Fibroblast of the aortic adventitia (primary cell): ENCODE measurements at regions not wholly inside any gene's neighbourhood (a gene's known extent, or its start where the extent isn't known, plus 50 kb on each side); places are given as distances from the start of the nearest gene placed in this dataset.

Experiments
- DNase-seq: peaks from one replicate; pipeline ENCODE4 v3.0.0-alpha.2; 2010; ENCODE audit warnings: low read depth
- H3K4me3 ChIP-seq: 2 replicates; pipeline ENCODE4 v1.5.1; 2011; ENCODE audit warnings: low read depth, mild to moderate bottlenecking, control low read depth, low read length, moderate library complexity
- TF ChIP-seq, protein P1 (sequence below): IDR thresholded peaks from 2 replicates; pipeline ENCODE4 v1.5.1; 2011; ENCODE audit warnings: mild to moderate bottlenecking, low read length, control low read depth, inconsistent platforms; ENCODE audit not compliant: insufficient read depth

DNA sequence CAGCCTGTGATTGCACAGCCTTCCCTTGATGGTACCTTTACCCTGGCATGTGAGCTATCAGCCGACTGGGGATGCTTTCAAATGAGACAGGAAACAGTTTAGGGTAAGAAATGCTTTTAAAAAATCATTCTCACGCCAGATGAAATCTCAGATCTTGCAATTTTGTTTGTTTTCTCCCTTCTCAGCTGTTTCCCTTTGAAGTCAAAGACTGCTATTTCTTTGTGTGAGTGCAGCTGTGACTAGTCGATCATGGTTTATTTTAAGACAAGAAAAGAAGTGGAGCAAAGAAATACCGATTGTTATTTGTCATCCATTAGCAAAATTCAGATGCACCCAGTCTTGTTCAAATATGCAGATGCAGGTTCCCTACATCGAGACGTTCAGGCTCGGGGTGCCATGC is 489.7 kb downstream of the QKI start:
- no peak overlapping the region for H3K4me3 ChIP-seq
- TF ChIP-seq, protein P1, sequence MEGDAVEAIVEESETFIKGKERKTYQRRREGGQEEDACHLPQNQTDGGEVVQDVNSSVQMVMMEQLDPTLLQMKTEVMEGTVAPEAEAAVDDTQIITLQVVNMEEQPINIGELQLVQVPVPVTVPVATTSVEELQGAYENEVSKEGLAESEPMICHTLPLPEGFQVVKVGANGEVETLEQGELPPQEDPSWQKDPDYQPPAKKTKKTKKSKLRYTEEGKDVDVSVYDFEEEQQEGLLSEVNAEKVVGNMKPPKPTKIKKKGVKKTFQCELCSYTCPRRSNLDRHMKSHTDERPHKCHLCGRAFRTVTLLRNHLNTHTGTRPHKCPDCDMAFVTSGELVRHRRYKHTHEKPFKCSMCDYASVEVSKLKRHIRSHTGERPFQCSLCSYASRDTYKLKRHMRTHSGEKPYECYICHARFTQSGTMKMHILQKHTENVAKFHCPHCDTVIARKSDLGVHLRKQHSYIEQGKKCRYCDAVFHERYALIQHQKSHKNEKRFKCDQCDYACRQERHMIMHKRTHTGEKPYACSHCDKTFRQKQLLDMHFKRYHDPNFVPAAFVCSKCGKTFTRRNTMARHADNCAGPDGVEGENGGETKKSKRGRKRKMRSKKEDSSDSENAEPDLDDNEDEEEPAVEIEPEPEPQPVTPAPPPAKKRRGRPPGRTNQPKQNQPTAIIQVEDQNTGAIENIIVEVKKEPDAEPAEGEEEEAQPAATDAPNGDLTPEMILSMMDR, result no peak
- DNase-seq, result no peak

DNA sequence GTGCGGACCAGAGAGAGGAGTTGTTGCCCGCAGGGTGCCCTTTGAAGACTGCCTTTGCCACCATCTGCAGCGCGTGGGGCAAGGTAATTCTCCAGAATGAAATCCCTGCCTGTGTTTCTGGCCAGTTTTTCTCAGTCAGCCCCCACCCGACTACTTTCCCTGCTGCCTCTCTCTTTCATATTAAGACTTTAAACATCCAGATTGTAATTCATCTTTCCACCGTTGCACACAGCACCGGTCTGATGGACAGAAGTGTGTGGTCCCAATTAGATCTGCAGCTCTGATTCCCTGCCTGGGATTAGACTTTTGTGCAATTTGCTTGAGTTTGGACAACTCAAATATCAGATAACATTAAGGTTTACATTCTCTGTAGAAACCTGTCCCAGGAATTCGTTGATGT is 489.0 kb downstream of the QKI start:
- DNase-seq, result no peak
- TF ChIP-seq, protein P1, result no peak
- no peak overlapping the region for H3K4me3 ChIP-seq

- DNase-seq, result no peak
- H3K4me3 ChIP-seq, result no peak overlapping the region
- TF ChIP-seq, protein P1, result no peak
Measured at GRCh38 chr6:163902993-163903392, 488.5 kb downstream of the QKI start.

DNA sequence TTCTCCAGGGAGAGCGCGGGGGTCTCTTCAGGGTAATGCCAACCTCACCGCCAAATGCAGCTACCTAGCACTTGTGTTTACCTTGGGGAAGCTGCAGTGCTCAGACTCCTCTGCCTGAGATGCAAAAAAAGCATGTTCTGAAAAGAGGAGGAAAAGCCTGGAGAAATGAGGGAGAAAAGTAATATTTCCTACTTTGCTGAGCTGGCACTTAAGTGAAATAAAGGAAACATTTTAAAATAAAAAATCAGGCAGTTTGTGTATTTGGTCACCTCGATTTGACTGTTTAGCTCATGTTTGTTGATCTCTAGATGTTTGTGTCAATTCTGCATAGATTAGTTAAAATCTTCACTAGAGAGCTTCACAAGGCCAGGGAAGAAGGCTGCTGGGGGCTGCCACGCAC is 487.2 kb downstream of the QKI start:
- no peak overlapping the region for H3K4me3 ChIP-seq
- TF ChIP-seq, protein P1, result no peak
- DNase-seq, result no peak

- no peak overlapping the region for H3K4me3 ChIP-seq
- TF ChIP-seq, protein P1, result no peak
- DNase-seq, result no peak
Measured at GRCh38 chr6:163900570-163900969, 486.1 kb downstream of the QKI start.

DNA sequence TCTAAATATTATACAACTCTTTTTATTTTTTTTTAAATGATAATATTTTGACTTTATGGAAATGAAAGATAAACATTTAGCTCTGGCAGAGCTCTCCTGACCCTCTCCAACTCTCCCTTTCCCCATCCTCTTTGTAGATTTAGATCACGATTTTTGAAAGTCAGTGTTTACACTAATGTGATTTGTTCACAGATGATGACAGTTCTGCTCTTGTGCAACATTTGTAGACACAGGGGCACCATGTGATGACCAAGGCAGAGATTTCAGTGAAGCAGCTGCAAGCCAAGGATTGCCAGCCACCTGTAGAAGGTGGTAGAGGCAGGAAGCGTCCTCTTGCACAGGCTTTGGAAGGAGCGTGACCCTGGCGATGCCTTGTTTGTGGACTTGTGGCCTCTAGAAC is 483.2 kb downstream of the QKI start:
- TF ChIP-seq, protein P1, result no peak
- H3K4me3 ChIP-seq, result no peak overlapping the region
- no peak for DNase-seq

DNA sequence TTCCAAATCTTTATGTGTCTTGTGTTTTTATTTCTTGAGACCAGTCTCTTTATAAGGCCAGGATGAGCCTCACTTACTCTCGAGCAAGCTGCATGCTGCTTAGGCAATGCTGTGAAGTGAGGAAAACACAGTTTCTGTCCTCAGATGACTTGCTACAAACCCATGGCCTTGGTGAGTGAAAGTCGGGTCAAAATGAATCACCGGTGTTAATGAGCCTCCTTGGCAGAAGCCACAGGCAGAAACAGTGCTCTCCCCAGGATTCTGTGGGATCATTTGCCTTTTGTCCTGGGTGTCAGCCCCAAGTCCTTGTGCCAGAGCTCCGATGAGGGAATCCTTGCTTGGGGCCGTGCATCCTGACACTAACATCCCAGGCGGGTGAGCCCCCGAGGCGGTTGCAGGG is 482.5 kb downstream of the QKI start:
- no peak overlapping the region for H3K4me3 ChIP-seq
- no peak for DNase-seq
- TF ChIP-seq, protein P1, result no peak
